K562 (cell line): ENCODE measurements at regions not wholly inside any gene's neighbourhood (a gene's known extent, or its start where the extent isn't known, plus 50 kb on each side); places are given as distances from the start of the nearest gene placed in this dataset.

Source experiments
- ATAC-seq: fragments of 200-7000 bp; cut with Tn5 transposase; 3 replicates; pipeline ENCODE4 v1.9.1; 2020; ENCODE audit warnings: moderate library complexity
- BruUV-seq: library from RNA; stranded (reverse); fragments of 400-500 nt; replicated peaks from 2 replicates; lab custom pipeline; 2021; lab: Mats Ljungman, UMichigan
- CTCF ChIA-PET: fragments of 300-600 bp; formaldehyde crosslinking; extraction: SDS; loops from one replicate; lab custom pipeline; 2021; ENCODE audit warnings: low intra/inter-chr PET ratio; lab: Yijun Ruan, JAX
- POLR2A ChIA-PET: fragments of 300-600, 350-650 bp; sonication (Branson Sonifier 250); formaldehyde crosslinking; extraction: SDS; loops from one replicate; lab custom pipeline; 2021; ENCODE audit warnings: antibody characterized with exemption, inconsistent platforms; lab: Yijun Ruan, JAX
- DNase-seq, 4 experiments: peaks; one replicate each; pipeline versions ENCODE4 v3.0.0 to v3.0.0-alpha.2; 2011 to 2018; ENCODE audit warnings: low spot score in 3 of 4, mixed read lengths in 3 of 4; ENCODE audit errors: extremely low read depth in 1 of 4
- FAIRE-seq: peaks from 2 replicates; lab custom pipeline; 2011; peaks lifted over from hg19 to GRCh38; lab: Jason Lieb, UNC
- H2AFZ ChIP-seq: 2 replicates; pipeline ENCODE4 v1.6.0; 2011; ENCODE audit warnings: low read depth, low read length, control low read depth, inconsistent platforms
- H3K27ac ChIP-seq: fragments of 200-600 bp; 3 replicates; pipeline ENCODE4 v1.8.0; 2011; ENCODE audit warnings: low read depth, mild to moderate bottlenecking, control low read depth, inconsistent platforms, low read length, moderate library complexity, mixed read lengths; ENCODE audit errors: extremely low read depth
- H3K27me3 ChIP-seq, 2 experiments: fragments of 300-600 bp in 1 of 2; 2 replicates in 1 of 2; 3 replicates in 1 of 2; pipeline versions ENCODE4 v1.6.0 to v1.8.0; 2011; ENCODE audit warnings: inconsistent platforms in 2 of 2, low read length in 2 of 2, mild to moderate bottlenecking in 1 of 2, mixed read lengths in 1 of 2, moderate library complexity in 1 of 2; ENCODE audit not compliant: control insufficient read depth in 2 of 2, insufficient read depth in 2 of 2
- H3K36me3 ChIP-seq: fragments of 300-600 bp; 3 replicates; pipeline ENCODE4 v1.8.0; 2011; ENCODE audit warnings: mild to moderate bottlenecking, low read length, inconsistent platforms; ENCODE audit not compliant: control insufficient read depth, insufficient read depth
- H3K4me1 ChIP-seq, 2 experiments: fragments of 200-600 bp in 1 of 2; replicated peaks in 1 of 2; 2 replicates in 1 of 2; 3 replicates in 1 of 2; pipeline versions ENCODE4 v1.5.1 to v1.8.0; 2011; ENCODE audit warnings: inconsistent platforms in 2 of 2, low read length in 2 of 2, mild to moderate bottlenecking in 1 of 2, mixed read lengths in 1 of 2, moderate library complexity in 1 of 2; ENCODE audit not compliant: control insufficient read depth in 2 of 2, insufficient read depth in 2 of 2
- H3K4me2 ChIP-seq: 2 replicates; pipeline ENCODE4 v1.6.1; 2011; ENCODE audit warnings: low read length, control low read depth, inconsistent platforms, mixed read lengths; ENCODE audit not compliant: insufficient read depth
- H3K4me3 ChIP-seq: fragments of 200-600 bp; sonication (generic), shearing (Covaris generic); 2 replicates; pipeline ENCODE4 v1.5.1; 2016; ENCODE audit warnings: control low read depth, inconsistent platforms
- H3K79me2 ChIP-seq: fragments of 200-600 bp; 3 replicates; pipeline ENCODE4 v1.8.0; 2011; ENCODE audit warnings: low read length, inconsistent platforms; ENCODE audit not compliant: control insufficient read depth, insufficient read depth
- H3K9ac ChIP-seq, 2 experiments: 2 replicates each; pipeline versions ENCODE4 v1.6.0 to v1.6.1; 2011; ENCODE audit warnings: low read depth in 2 of 2, low read length in 2 of 2, control low read depth in 1 of 2, inconsistent platforms in 1 of 2, mild to moderate bottlenecking in 1 of 2, mixed read lengths in 1 of 2; ENCODE audit not compliant: insufficient read depth in 1 of 2
- H3K9me1 ChIP-seq: one replicate; pipeline ENCODE4 v1.6.0; 2011; ENCODE audit warnings: inconsistent platforms, mild to moderate bottlenecking, low read length, moderate library complexity; ENCODE audit not compliant: control insufficient read depth, insufficient read depth
- H3K9me3 ChIP-seq: replicated peaks from 2 replicates; pipeline ENCODE4 v1.5.1; 2011; ENCODE audit warnings: low read depth, low read length, inconsistent platforms; ENCODE audit not compliant: control insufficient read depth, insufficient read depth
- H4K20me1 ChIP-seq: replicated peaks from 2 replicates; pipeline ENCODE4 v1.6.1; 2011; ENCODE audit warnings: low read length, inconsistent platforms, mixed read lengths; ENCODE audit not compliant: control insufficient read depth, insufficient read depth
- CLOCK ChIP-seq: fragments of 250-450 bp; sonication (Bioruptor Pico); IDR thresholded peaks from 2 replicates; pipeline ENCODE4 v1.4.0; 2020; ENCODE audit warnings: mild to moderate bottlenecking, moderate library complexity, borderline replicate concordance
- HNRNPH1 ChIP-seq: fragments of 200-400 bp; formaldehyde crosslinking; optimal IDR thresholded peaks from 2 replicates; pipeline ENCODE3; 2017; ENCODE audit warnings: low read depth, mild to moderate bottlenecking, low read length, moderate library complexity
- KDM1A ChIP-seq, 2 experiments: fragments of 450-650 bp; IDR thresholded peaks; 2 replicates each; pipeline ENCODE4 v1.6.1; 2016; ENCODE audit warnings: mild to moderate bottlenecking in 2 of 2
- SRSF3 ChIP-seq: fragments of 200-400 bp; formaldehyde crosslinking; IDR thresholded peaks from 2 replicates; pipeline ENCODE4 v1.6.1; 2016; ENCODE audit warnings: mild to moderate bottlenecking, low read length, moderate library complexity; ENCODE audit not compliant: insufficient read depth
- ZFX ChIP-seq: sonication (generic); formaldehyde crosslinking; IDR thresholded peaks from 2 replicates; pipeline ENCODE4 v1.8.0; 2022; ENCODE audit warnings: mild to moderate bottlenecking, missing genetic modification reagents, moderate library complexity
- ZNF311 ChIP-seq: fragments of 250-450 bp; sonication (Bioruptor Pico); IDR thresholded peaks from 2 replicates; pipeline ENCODE4 v1.4.0; 2020; ENCODE audit warnings: mild to moderate bottlenecking, moderate library complexity
- ZNF696 ChIP-seq: fragments of 250-450 bp; sonication (Bioruptor Pico); conservative IDR thresholded peaks from 2 replicates; pipeline ENCODE4 v1.4.0; 2020; ENCODE audit warnings: mild to moderate bottlenecking, moderate library complexity
- ZNF764 ChIP-seq: fragments of 250-450 bp; sonication (Bioruptor Pico); IDR thresholded peaks from 2 replicates; pipeline ENCODE4 v1.4.0; 2020; ENCODE audit warnings: low read depth, mild to moderate bottlenecking, moderate library complexity
- ZNF77 ChIP-seq: fragments of 250-450 bp; sonication (Bioruptor Pico); IDR thresholded peaks from 2 replicates; pipeline ENCODE4 v1.5.0; 2020
- WGBS: fragments of 100-300 bp; shearing (Covaris generic); methylation state at CpG from one replicate; pipeline ENCODE4 v1.1.6; 2016; ENCODE audit warnings: low coverage, mixed read lengths; ENCODE audit not compliant: insufficient coverage; ENCODE audit errors: missing lambda C conversion rate; 5-methylcytosine and 5-hydroxymethylcytosine counted together
- in situ Hi-C: fragments of 300-500 bp; cut with MboI; formaldehyde crosslinking; loops from 4 replicates; pipeline ENCODE4 v1.15.0; 2018; ENCODE audit warnings: inconsistent platforms, mixed read lengths
- intact Hi-C: fragments of 100-400 bp; cut with micrococcal nuclease; formaldehyde crosslinking; loops from 2 replicates; pipeline ENCODE4 v1.14.2; 2022

GRCh38 chr14:97353102-97353501 lies 555.9 kb downstream of the VRK1 start:
- intact Hi-C loops = no loop called here
- in situ Hi-C loops = no loop called here
- H3K9me1 ChIP-seq = no peaks in the 10 kb centered on the region
- BruUV-seq = no TSS peak
- no peak for TF ChIP-seq ZFX (CRISPR knock-in tag)
- no peak for TF ChIP-seq SRSF3
- TF ChIP-seq HNRNPH1 = no peak
- TF ChIP-seq ZNF77 (CRISPR knock-in tag) = no peak
- no peak for TF ChIP-seq CLOCK
- no peak for TF ChIP-seq ZNF764 (CRISPR knock-in tag)
- TF ChIP-seq KDM1A (IDR thresholded peaks at IDR 0.05) = no peak
- no peak for TF ChIP-seq ZNF311 (CRISPR knock-in tag)
- no peak for TF ChIP-seq ZNF696
- TF ChIP-seq, all 486 proteins: peak for 0
- DNase-seq (no peak), FAIRE-seq (no peak), ATAC-seq (no peak)
- POLR2A ChIA-PET = no interaction called here
- Histone ChIP-seq H3K9ac (no peak overlapping the region), H3K79me2 (no peaks in the 10 kb centered on the region), H3K9me3 (no peaks in the 10 kb centered on the region), H4K20me1 (no peaks in the 10 kb centered on the region), H3K4me2 (no peak overlapping the region), H3K36me3 (no peaks in the 10 kb centered on the region), H3K27ac (no peak overlapping the region), H3K4me3 (no peak overlapping the region), H2AFZ (no peak overlapping the region), H3K27me3 (no peaks in the 10 kb centered on the region), H3K4me1 (no peaks in the 10 kb centered on the region)
- 0% methylated on average over 3 of the region's 5 CpGs for WGBS
- CTCF ChIA-PET = no interaction called here
